ENCODE measurements at regions not wholly inside any gene's neighbourhood (a gene's known extent, or its start where the extent isn't known, plus 50 kb on each side); places are given as distances from the start of the nearest gene placed in this dataset.

DNA sequence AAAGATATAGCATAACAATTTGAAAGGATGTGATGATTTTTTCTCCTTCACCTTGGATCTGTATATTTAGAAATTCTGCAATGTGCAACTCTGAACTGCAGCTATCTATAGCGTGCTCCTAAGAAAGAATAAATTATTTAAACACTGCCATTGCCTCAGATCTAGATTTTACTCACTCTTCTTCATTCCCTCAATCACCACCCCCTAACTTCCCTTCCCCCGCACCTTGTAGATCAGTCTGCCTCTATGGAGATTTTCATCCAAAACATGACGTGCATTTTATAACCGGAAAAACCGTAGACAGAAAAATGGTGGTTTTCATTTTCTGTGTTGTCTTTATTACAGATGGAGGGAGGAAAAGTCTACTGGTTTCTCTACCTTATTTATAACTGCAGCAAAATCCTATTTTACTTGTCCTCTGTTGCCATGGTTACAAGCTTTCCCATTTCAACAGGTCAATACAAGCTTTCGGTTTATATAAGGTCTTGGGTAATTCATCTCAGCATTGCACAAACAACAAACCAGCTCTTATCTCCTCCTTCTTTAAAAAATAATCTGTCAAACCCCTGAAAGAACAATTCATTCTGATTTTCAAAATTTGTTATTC is 480.0 kb downstream of the TAF11L14 start:
- TF ChIP-seq, protein P1, sequence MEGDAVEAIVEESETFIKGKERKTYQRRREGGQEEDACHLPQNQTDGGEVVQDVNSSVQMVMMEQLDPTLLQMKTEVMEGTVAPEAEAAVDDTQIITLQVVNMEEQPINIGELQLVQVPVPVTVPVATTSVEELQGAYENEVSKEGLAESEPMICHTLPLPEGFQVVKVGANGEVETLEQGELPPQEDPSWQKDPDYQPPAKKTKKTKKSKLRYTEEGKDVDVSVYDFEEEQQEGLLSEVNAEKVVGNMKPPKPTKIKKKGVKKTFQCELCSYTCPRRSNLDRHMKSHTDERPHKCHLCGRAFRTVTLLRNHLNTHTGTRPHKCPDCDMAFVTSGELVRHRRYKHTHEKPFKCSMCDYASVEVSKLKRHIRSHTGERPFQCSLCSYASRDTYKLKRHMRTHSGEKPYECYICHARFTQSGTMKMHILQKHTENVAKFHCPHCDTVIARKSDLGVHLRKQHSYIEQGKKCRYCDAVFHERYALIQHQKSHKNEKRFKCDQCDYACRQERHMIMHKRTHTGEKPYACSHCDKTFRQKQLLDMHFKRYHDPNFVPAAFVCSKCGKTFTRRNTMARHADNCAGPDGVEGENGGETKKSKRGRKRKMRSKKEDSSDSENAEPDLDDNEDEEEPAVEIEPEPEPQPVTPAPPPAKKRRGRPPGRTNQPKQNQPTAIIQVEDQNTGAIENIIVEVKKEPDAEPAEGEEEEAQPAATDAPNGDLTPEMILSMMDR (optimal IDR thresholded peaks at IDR 0.05 in 1 of 3, IDR thresholded peaks at IDR 0.05 in 1 of 3, conservative IDR thresholded peaks at IDR 0.05 in 1 of 3; ENCODE audit: extremely low read depth in 1 of 3, insufficient read depth in 2 of 3, low read length in 3 of 3) = no peak
- no peak for TF ChIP-seq EZH2 (IDR thresholded peaks at IDR 0.05; ENCODE audit: low read length)
